ENCODE measurements at regions not wholly inside any gene's neighbourhood (a gene's known extent, or its start where the extent isn't known, plus 50 kb on each side); places are given as distances from the start of the nearest gene placed in this dataset.

DNA sequence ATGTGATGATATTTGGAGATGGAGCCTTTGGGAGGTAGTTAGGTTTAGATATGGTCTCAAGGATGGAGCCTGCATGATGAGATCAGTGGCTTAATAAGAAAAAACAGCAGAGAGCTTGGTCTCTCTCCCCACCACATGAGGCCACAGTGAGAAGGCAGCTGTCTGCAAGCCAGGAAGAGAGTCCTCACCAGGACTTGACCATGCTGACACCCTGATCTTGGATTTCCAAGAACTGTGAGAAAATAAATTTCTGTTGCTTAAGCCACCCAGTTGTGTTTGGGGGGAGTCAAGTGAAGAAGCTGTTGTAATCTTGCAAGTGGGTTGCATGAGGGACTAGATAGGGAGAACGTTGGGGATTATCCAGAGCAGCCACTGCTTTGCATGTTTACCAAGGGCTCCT, 62.3 kb upstream of the TNFAIP8L3 start:
- Mint-ChIP-seq H3K27ac (no peak overlapping the region), H3K36me3 (ENCODE audit: low read depth) (no peaks in the 10 kb centered on the region), H3K27me3 (peaks cover 2% of the 10 kb centered on the region), H3K4me1 (no peaks in the 10 kb centered on the region), H3K4me3 (no peak overlapping the region), H3K9me3 (ENCODE audit: low read depth) (no peaks in the 10 kb centered on the region)
- ChIA-PET POLR2A (no interaction called here), CTCF (no interaction called here)
- intact Hi-C loops (cut with DNase I, micrococcal nuclease): no loop called here
- ATAC-seq (no peak), DNase-seq (no peak)

DNA sequence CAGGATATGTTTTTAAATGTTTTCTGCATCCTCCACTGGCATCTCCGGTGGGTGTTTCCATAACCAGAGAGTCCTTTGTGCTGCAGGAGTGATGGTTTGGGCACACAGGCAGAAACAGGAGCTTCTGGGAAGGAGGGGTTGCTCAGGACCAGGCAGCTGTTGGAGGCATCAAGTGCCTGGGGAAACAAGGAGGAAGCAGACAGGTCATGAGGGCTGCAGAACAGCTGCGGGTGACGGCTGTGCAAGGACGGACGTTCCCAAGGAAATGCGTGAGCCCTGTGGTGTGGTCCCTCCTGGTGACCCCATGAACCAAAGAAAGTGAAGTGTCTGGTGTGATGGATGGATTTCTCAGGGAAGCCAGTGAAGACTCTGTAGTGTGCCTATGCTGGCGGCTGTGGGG, 61.2 kb upstream of the TNFAIP8L3 start:
- CTCF ChIA-PET: interaction anchor here (0.7 kb wide), 1 partner anchor 506 kb away, joined by 3 read pairs; no protein-coding TSS in a partner anchor
- Mint-ChIP-seq H3K4me1 (no peaks in the 10 kb centered on the region), H3K4me3 (no peak overlapping the region), H3K9me3 (ENCODE audit: low read depth) (no peaks in the 10 kb centered on the region), H3K36me3 (ENCODE audit: low read depth) (no peaks in the 10 kb centered on the region), H3K27me3 (peaks cover 2% of the 10 kb centered on the region), H3K27ac (no peak overlapping the region)
- ATAC-seq: no peak
- POLR2A ChIA-PET: no interaction called here
- no peak for DNase-seq
- intact Hi-C loops (cut with DNase I, micrococcal nuclease): no loop called here

DNA sequence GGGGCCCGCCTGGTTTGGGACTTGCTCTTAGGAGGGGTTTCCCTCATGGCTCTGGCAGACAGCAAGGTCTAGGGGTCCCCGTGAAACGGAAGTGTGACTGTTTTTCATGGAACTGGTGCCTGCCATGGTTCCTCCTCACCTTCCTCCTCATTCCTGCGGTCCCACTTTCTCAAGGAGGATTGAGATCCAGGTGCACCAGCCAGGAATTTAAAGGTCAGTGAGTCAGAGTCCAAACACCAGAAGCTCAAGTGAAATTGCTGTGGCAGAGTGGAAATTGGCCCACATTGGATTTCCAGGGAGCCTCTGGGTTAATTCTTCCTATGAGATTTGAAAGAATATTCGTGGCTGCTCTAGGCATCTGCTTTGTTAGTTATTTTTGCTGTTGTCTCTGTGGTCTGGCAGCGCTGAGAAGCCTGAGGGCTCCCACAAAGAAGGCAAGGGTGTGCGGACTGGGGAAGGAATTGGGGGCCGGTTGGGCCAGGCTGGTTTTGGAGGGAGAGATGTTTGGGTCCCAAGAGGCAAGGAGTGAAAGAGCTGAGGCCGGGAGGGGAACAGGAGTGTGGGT, 60.4 kb upstream of the TNFAIP8L3 start:
- Mint-ChIP-seq H3K27me3 (peaks cover 2% of the 10 kb centered on the region), H3K4me1 (no peaks in the 10 kb centered on the region), H3K36me3 (ENCODE audit: low read depth) (no peaks in the 10 kb centered on the region), H3K4me3 (no peak overlapping the region), H3K27ac (no peak overlapping the region), H3K9me3 (ENCODE audit: low read depth) (no peaks in the 10 kb centered on the region)
- ATAC-seq (no peak), DNase-seq (no peak)
- ChIA-PET POLR2A (no interaction called here), CTCF (no interaction called here)
- intact Hi-C loops (cut with DNase I, micrococcal nuclease): no loop called here
